ENCODE measurements at regions not wholly inside any gene's neighbourhood (a gene's known extent, or its start where the extent isn't known, plus 50 kb on each side); places are given as distances from the start of the nearest gene placed in this dataset.
"Not testable (repeated sequence)": the region's sequence is repeated elsewhere in the genome, so short reads cannot be mapped to it uniquely, and the experiment has no call there.

- ChIA-PET CTCF (no interaction called here), POLR2A (no interaction called here)
- H3K27me3 ChIP-seq (ENCODE audit: control insufficient read depth in 1 of 2, insufficient read depth in 2 of 2, low read length in 2 of 2), result no peaks in the 10 kb centered on the region
- H3K4me1 ChIP-seq (ENCODE audit: insufficient read depth, low read length), result no peaks in the 10 kb centered on the region
- Mint-ChIP-seq H3K9me3 (peaks cover 10% of the 10 kb centered on the region), H3K4me1 (ENCODE audit: low read depth) (no peaks in the 10 kb centered on the region), H3K36me3 (ENCODE audit: low read depth) (no peaks in the 10 kb centered on the region), H3K27me3 (no peaks in the 10 kb centered on the region), H3K4me3 (no peak overlapping the region), H3K27ac (no peak overlapping the region)
- H3K4me3 ChIP-seq (ENCODE audit: low read length), result no peak overlapping the region
- H3K36me3 ChIP-seq (ENCODE audit: insufficient read depth, low read length), result no peaks in the 10 kb centered on the region
- no peak for ATAC-seq (ENCODE audit: poor library complexity)
- TF ChIP-seq, protein P1, sequence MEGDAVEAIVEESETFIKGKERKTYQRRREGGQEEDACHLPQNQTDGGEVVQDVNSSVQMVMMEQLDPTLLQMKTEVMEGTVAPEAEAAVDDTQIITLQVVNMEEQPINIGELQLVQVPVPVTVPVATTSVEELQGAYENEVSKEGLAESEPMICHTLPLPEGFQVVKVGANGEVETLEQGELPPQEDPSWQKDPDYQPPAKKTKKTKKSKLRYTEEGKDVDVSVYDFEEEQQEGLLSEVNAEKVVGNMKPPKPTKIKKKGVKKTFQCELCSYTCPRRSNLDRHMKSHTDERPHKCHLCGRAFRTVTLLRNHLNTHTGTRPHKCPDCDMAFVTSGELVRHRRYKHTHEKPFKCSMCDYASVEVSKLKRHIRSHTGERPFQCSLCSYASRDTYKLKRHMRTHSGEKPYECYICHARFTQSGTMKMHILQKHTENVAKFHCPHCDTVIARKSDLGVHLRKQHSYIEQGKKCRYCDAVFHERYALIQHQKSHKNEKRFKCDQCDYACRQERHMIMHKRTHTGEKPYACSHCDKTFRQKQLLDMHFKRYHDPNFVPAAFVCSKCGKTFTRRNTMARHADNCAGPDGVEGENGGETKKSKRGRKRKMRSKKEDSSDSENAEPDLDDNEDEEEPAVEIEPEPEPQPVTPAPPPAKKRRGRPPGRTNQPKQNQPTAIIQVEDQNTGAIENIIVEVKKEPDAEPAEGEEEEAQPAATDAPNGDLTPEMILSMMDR (IDR thresholded peaks at IDR 0.05), result no peak
- H3K9me3 ChIP-seq (ENCODE audit: control insufficient read depth in 1 of 2, insufficient read depth in 1 of 2, low read length in 2 of 2), result peaks cover 2 to 8% of the 10 kb centered on the region in 2 experiments
- H3K27ac ChIP-seq (ENCODE audit: low read depth in 1 of 2, low read length in 2 of 2), result no peak overlapping the region
- intact Hi-C loops (cut with DNase I, micrococcal nuclease), result no loop called here
- no peak for DNase-seq
Measured at GRCh38 chr5:27125856-27126255, 87.5 kb upstream of the CDH9 start.

DNA sequence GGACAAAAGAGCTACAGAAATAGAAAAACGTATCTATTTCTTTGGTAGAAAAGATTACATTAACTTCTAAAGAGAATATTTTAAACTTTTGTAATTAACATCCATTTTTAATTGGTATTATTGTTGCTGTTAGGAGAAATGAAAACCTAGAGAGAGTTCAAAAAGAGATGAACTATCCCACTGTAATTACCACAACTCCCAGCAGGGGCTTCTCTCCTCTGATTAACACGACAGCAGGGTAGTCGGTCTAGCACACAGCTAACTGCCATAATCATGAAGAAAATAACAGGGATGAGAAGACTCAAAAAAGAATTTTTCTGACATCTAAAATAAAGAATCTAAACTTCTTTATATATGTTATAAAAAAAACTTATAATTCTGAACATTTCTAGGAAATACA lies 86.2 kb upstream of the CDH9 start:
- H3K27me3 Mint-ChIP-seq, result no peaks in the 10 kb centered on the region
- no peaks in the 10 kb centered on the region for H3K4me1 Mint-ChIP-seq (ENCODE audit: low read depth)
- no peak overlapping the region for H3K4me3 Mint-ChIP-seq
- ChIA-PET CTCF (no interaction called here), POLR2A (no interaction called here)
- no peaks in the 10 kb centered on the region for H3K36me3 Mint-ChIP-seq (ENCODE audit: low read depth)
- ATAC-seq (ENCODE audit: poor library complexity) (no peak), DNase-seq (no peak)
- H3K27ac Mint-ChIP-seq, result no peak overlapping the region
- peaks cover 12% of the 10 kb centered on the region for H3K9me3 Mint-ChIP-seq
- no peaks in the 10 kb centered on the region for H3K27me3 ChIP-seq (ENCODE audit: control insufficient read depth in 1 of 2, insufficient read depth in 2 of 2, low read length in 2 of 2)
- H3K9me3 ChIP-seq (ENCODE audit: control insufficient read depth in 1 of 2, insufficient read depth in 1 of 2, low read length in 2 of 2), result peaks cover 3 to 20% of the 10 kb centered on the region in 2 experiments
- H3K4me1 ChIP-seq (ENCODE audit: insufficient read depth, low read length), result no peaks in the 10 kb centered on the region
- TF ChIP-seq, protein P1 (IDR thresholded peaks at IDR 0.05), result no peak
- H3K36me3 ChIP-seq (ENCODE audit: insufficient read depth, low read length), result no peaks in the 10 kb centered on the region
- no peak overlapping the region for H3K4me3 ChIP-seq (ENCODE audit: low read length)
- intact Hi-C loops (cut with DNase I, micrococcal nuclease), result no loop called here
- no peak overlapping the region for H3K27ac ChIP-seq (ENCODE audit: low read depth in 1 of 2, low read length in 2 of 2)

DNA sequence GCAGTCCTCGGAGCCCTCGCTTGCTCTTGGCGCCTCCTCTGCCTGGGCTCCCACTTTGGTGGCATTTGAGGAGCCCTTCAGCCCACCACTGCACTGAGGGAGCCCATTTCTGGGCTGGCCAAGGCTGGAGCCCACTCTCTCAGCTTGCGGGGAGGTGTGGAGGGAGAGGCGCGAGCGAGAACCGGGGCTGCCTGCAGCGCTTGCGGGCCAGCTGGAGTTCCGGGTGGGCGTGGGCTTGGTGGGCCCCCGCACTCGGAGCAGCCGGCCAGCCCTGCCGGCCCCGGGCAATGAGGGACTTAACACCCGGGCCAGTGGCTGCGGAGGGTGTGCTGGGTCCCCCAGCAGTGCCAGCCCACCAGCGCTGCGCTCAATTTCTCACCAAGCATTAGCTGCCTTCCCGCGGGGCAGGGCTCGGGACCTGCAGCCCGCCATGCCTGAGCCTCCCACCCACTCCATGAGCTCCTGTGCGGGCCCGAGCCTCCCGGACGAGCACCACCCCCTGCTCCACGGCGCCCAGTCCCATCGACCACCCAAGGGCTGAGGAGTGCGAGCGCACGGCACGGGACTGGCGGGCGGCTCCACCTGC lies 81.4 kb upstream of the CDH9 start:
- H3K27me3 Mint-ChIP-seq; H3K4me1 ChIP-seq (ENCODE audit: insufficient read depth, low read length); H3K4me1 Mint-ChIP-seq (ENCODE audit: low read depth); POLR2A ChIA-PET; DNase-seq; H3K36me3 Mint-ChIP-seq (ENCODE audit: low read depth); H3K27ac ChIP-seq (ENCODE audit: low read depth in 1 of 2, low read length in 2 of 2); H3K4me3 ChIP-seq (ENCODE audit: low read length); H3K27ac Mint-ChIP-seq; H3K27me3 ChIP-seq (ENCODE audit: control insufficient read depth in 1 of 2, insufficient read depth in 2 of 2, low read length in 2 of 2); CTCF ChIA-PET; ATAC-seq (ENCODE audit: poor library complexity); H3K4me3 Mint-ChIP-seq; H3K36me3 ChIP-seq (ENCODE audit: insufficient read depth, low read length): not testable (repeated sequence)
- intact Hi-C loops (cut with DNase I, micrococcal nuclease), result loop anchor here in 1 of 2 experiments (2.0 kb wide), 1 partner anchor 33 kb away; no protein-coding TSS in a partner anchor
- H3K9me3 Mint-ChIP-seq, result peaks cover 18% of the 10 kb centered on the region
- peaks cover 3 to 22% of the 10 kb centered on the region in 2 experiments for H3K9me3 ChIP-seq (ENCODE audit: control insufficient read depth in 1 of 2, insufficient read depth in 1 of 2, low read length in 2 of 2)

DNA sequence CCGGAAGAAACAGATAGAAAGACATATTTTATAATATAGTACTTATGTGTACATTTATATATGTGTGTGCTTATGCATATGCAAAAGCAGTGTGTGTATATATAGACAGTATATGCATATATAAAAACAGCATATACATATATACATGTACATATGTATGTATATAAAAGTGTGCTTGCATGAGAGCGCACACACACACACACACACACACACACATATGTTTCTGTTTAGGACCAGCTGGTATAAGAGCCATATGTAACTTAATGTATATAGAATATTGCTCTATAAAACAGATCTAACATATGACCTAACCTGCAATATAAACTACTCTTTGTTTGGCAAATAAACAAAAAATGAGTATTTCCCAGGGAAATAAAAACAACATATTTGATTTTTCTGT lies 65.1 kb upstream of the CDH9 start:
- no peak for DNase-seq
- Mint-ChIP-seq H3K27ac (no peak overlapping the region), H3K9me3 (peaks cover 7% of the 10 kb centered on the region), H3K4me1 (ENCODE audit: low read depth) (no peaks in the 10 kb centered on the region), H3K4me3 (no peak overlapping the region), H3K27me3 (no peaks in the 10 kb centered on the region), H3K36me3 (ENCODE audit: low read depth) (no peaks in the 10 kb centered on the region)
- no peaks in the 10 kb centered on the region for H3K4me1 ChIP-seq (ENCODE audit: insufficient read depth, low read length)
- ATAC-seq (ENCODE audit: poor library complexity), result no peak
- H3K9me3 ChIP-seq (ENCODE audit: control insufficient read depth in 1 of 2, insufficient read depth in 1 of 2, low read length in 2 of 2), result no peaks in the 10 kb centered on the region
- H3K27me3 ChIP-seq (ENCODE audit: control insufficient read depth in 1 of 2, insufficient read depth in 2 of 2, low read length in 2 of 2), result no peaks in the 10 kb centered on the region
- TF ChIP-seq, protein P1 (IDR thresholded peaks at IDR 0.05), result no peak
- H3K4me3 ChIP-seq (ENCODE audit: low read length), result no peak overlapping the region
- H3K27ac ChIP-seq (ENCODE audit: low read depth in 1 of 2, low read length in 2 of 2), result no peak overlapping the region
- ChIA-PET CTCF (no interaction called here), POLR2A (no interaction called here)
- H3K36me3 ChIP-seq (ENCODE audit: insufficient read depth, low read length), result no peaks in the 10 kb centered on the region
- intact Hi-C loops (cut with DNase I, micrococcal nuclease), result no loop called here

DNA sequence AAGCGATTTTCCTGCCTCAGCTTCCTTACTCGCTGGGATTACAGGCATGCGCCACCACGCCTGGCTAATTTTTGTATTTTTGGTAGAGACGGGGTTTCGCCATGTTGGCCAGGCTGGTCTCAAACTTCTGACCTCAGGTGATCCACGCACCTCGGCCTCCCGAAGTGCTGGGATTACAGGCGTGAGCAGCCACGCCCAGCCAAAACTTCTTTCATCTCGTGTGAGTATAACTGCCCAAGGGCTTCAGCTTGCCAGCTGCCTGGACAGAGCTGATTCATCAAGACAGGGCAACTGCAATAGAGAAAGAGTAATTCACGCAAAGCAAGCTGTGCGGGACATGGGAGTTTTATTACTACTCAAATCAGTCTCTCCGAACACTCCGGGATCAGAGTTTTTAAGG lies 57.4 kb upstream of the CDH9 start:
- POLR2A ChIA-PET, CTCF ChIA-PET: not testable (repeated sequence)

More for the DNA sequence above, 57.4 kb upstream of the CDH9 start:
- ATAC-seq (ENCODE audit: poor library complexity); H3K4me3 ChIP-seq (ENCODE audit: low read length); H3K27me3 ChIP-seq (ENCODE audit: control insufficient read depth in 1 of 2, insufficient read depth in 2 of 2, low read length in 2 of 2); H3K36me3 ChIP-seq (ENCODE audit: insufficient read depth, low read length); intact Hi-C loops (cut with DNase I, micrococcal nuclease); H3K27ac Mint-ChIP-seq; H3K36me3 Mint-ChIP-seq (ENCODE audit: low read depth); H3K9me3 Mint-ChIP-seq; DNase-seq; H3K4me1 Mint-ChIP-seq (ENCODE audit: low read depth); H3K4me1 ChIP-seq (ENCODE audit: insufficient read depth, low read length); H3K4me3 Mint-ChIP-seq; H3K27me3 Mint-ChIP-seq; H3K27ac ChIP-seq (ENCODE audit: low read depth in 1 of 2, low read length in 2 of 2): not testable (repeated sequence)
- peaks cover 0 to 12% of the 10 kb centered on the region in 2 experiments for H3K9me3 ChIP-seq (ENCODE audit: control insufficient read depth in 1 of 2, insufficient read depth in 1 of 2, low read length in 2 of 2)

Measured in CD4-positive, alpha-beta T cell (primary cell).